A673 (cell line): ENCODE measurements at regions not wholly inside any gene's neighbourhood (a gene's known extent, or its start where the extent isn't known, plus 50 kb on each side); places are given as distances from the start of the nearest gene placed in this dataset.

Source experiments
- BruUV-seq: library from RNA; stranded (reverse); fragments of 400-500 nt; replicated peaks from 2 replicates; lab custom pipeline; 2021; lab: Mats Ljungman, UMichigan
- CTCF ChIA-PET: fragments of 300-600 bp; sonication (Branson Sonifier 250); formaldehyde crosslinking; loops from one replicate; lab custom pipeline; 2022; ENCODE audit warnings: antibody characterized with exemption; lab: Charles Lee
- POLR2A ChIA-PET: fragments of 300-600 bp; sonication (Branson Sonifier 250); formaldehyde crosslinking; loops from one replicate; lab custom pipeline; 2022; ENCODE audit warnings: antibody characterized with exemption; ENCODE audit not compliant: low non-redundant PET; lab: Charles Lee
- DNase-seq: peaks from one replicate; pipeline ENCODE4 v3.0.0-alpha.2; 2015; ENCODE audit warnings: low spot score
- H3K27ac ChIP-seq: fragments of 200-600 bp; sonication (generic); 2 replicates; pipeline ENCODE4 v1.5.1; 2016; ENCODE audit warnings: mixed run types, low read depth, mild to moderate bottlenecking, mixed read lengths, antibody characterized with exemption, low read length; ENCODE audit not compliant: poor library complexity, severe bottlenecking
- H3K27me3 ChIP-seq: fragments of 200-600 bp; sonication (generic); replicated peaks from 2 replicates; pipeline ENCODE4 v1.6.1; 2017; ENCODE audit warnings: mixed run types, low read depth, mild to moderate bottlenecking, mixed read lengths, antibody characterized with exemption, low read length; ENCODE audit not compliant: insufficient read depth, poor library complexity
- H3K36me3 ChIP-seq: fragments of 200-600 bp; sonication (generic); 2 replicates; pipeline ENCODE4 v1.6.1; 2016; ENCODE audit warnings: mixed run types, mild to moderate bottlenecking, mixed read lengths, antibody characterized with exemption, low read length; ENCODE audit not compliant: insufficient read depth, poor library complexity, severe bottlenecking
- H3K4me1 ChIP-seq: fragments of 200-600 bp; sonication (generic); 2 replicates; pipeline ENCODE4 v1.6.1; 2017; ENCODE audit warnings: mixed run types, mild to moderate bottlenecking, mixed read lengths, antibody characterized with exemption, low read length; ENCODE audit not compliant: insufficient read depth, poor library complexity, severe bottlenecking
- H3K4me3 ChIP-seq: fragments of 200-600 bp; sonication (generic); 2 replicates; pipeline ENCODE4 v1.5.1; 2016; ENCODE audit warnings: low read depth, mixed run types, mild to moderate bottlenecking, mixed read lengths, low read length; ENCODE audit not compliant: poor library complexity, severe bottlenecking
- H3K9me3 ChIP-seq: fragments of 200-600 bp; sonication (generic); 2 replicates; pipeline ENCODE4 v1.6.1; 2016; ENCODE audit warnings: mixed run types, low read depth, mild to moderate bottlenecking, mixed read lengths, antibody characterized with exemption, low read length; ENCODE audit not compliant: poor library complexity, severe bottlenecking
- EZH2 ChIP-seq: fragments of 200-600 bp; sonication (generic); IDR thresholded peaks from 2 replicates; pipeline ENCODE4 v1.6.1; 2017; ENCODE audit warnings: borderline replicate concordance, low read depth, mild to moderate bottlenecking, mixed read lengths, antibody characterized with exemption, low read length; ENCODE audit not compliant: poor library complexity, severe bottlenecking
- intact Hi-C: fragments of 100-400 bp; cut with micrococcal nuclease; formaldehyde crosslinking; loops from one replicate; pipeline ENCODE4 v1.10.0; 2022; ENCODE audit not compliant: unreplicated experiment
- TF ChIP-seq, protein P1 (sequence below): fragments of 300-800, 200-600 bp; sonication (generic); conservative IDR thresholded peaks from 2 replicates; pipeline ENCODE4 v1.5.1; 2017; ENCODE audit warnings: low read depth, mild to moderate bottlenecking, antibody characterized with exemption, low read length, moderate library complexity, mixed read lengths

DNA sequence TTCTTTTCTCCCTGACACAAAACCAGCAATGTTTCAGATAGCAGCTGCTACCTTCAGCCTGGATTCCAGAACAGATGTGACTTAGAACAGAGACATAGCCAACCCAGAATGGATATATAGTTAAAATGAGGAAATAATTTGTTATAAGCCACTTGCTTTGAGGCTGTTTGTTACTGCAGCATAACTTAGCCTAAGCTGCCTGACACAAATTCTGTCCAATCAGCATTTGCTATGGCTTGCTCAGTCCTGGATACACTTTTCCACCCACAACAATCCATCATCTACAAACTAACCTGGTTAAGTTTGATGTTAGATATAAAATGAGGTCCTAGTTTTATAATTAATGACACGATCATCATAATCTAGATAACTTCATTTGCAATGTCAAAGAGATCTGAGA, 480.4 kb downstream of the NR4A2 start:
- CTCF ChIA-PET: no interaction called here
- Histone ChIP-seq H3K36me3 (no peaks in the 10 kb centered on the region), H3K9me3 (no peaks in the 10 kb centered on the region), H3K4me3 (no peak overlapping the region), H3K4me1 (no peaks in the 10 kb centered on the region), H3K27me3 (no peaks in the 10 kb centered on the region), H3K27ac (no peak overlapping the region)
- intact Hi-C loops: no loop called here
- no TSS peak for BruUV-seq
- POLR2A ChIA-PET: no interaction called here
- TF ChIP-seq, protein P1, sequence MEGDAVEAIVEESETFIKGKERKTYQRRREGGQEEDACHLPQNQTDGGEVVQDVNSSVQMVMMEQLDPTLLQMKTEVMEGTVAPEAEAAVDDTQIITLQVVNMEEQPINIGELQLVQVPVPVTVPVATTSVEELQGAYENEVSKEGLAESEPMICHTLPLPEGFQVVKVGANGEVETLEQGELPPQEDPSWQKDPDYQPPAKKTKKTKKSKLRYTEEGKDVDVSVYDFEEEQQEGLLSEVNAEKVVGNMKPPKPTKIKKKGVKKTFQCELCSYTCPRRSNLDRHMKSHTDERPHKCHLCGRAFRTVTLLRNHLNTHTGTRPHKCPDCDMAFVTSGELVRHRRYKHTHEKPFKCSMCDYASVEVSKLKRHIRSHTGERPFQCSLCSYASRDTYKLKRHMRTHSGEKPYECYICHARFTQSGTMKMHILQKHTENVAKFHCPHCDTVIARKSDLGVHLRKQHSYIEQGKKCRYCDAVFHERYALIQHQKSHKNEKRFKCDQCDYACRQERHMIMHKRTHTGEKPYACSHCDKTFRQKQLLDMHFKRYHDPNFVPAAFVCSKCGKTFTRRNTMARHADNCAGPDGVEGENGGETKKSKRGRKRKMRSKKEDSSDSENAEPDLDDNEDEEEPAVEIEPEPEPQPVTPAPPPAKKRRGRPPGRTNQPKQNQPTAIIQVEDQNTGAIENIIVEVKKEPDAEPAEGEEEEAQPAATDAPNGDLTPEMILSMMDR: no peak
- TF ChIP-seq EZH2: no peak
- no peak for DNase-seq

DNA sequence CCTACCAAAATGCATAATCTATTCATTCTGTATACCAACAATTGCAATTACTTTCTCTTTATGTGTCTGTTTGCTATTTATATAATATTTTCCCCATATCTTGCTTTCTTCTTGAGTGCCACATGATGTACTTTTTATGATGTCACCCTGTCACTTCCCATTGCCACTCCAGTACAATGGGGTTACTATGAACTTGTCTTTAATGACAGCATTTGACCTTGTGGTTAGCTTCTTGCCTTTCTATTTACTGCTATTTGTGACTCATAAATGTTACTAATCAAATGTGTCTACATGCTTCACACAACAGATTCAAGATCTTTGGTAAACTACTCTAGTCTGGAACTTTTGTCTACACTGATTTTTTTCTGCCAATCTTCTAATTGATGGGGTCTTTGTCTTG, 486.3 kb downstream of the NR4A2 start:
- Histone ChIP-seq H3K9me3 (no peaks in the 10 kb centered on the region), H3K4me1 (no peaks in the 10 kb centered on the region), H3K27me3 (no peaks in the 10 kb centered on the region), H3K4me3 (no peak overlapping the region), H3K27ac (no peak overlapping the region), H3K36me3 (no peaks in the 10 kb centered on the region)
- no TSS peak for BruUV-seq
- ChIA-PET POLR2A (no interaction called here), CTCF (no interaction called here)
- intact Hi-C loops: no loop called here
- TF ChIP-seq, protein P1: no peak
- no peak for TF ChIP-seq EZH2
- DNase-seq: no peak

DNA sequence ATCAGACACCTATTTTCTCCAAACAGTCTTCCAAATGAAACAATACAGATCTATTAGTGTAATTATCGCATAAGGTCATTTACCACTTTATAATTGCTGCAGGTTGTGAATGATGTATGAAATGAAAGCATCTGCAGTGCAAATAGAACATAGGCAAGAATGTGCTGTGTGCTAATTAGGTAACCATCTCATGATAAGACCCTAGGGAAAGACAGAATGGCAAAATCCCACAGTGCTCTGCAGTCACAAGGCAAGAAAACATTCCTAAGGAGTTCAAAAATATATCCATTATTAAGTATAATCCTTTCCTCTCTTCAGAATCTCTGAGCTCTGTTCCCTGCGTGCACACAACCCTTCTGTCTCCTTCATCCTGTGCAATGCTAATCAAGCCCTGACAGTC, 488.1 kb downstream of the NR4A2 start:
- Histone ChIP-seq H3K4me3 (no peak overlapping the region), H3K9me3 (no peaks in the 10 kb centered on the region), H3K4me1 (no peaks in the 10 kb centered on the region), H3K27ac (no peak overlapping the region), H3K36me3 (no peaks in the 10 kb centered on the region), H3K27me3 (no peaks in the 10 kb centered on the region)
- BruUV-seq: no TSS peak
- intact Hi-C loops: no loop called here
- TF ChIP-seq EZH2: no peak
- TF ChIP-seq, protein P1: no peak
- ChIA-PET CTCF (no interaction called here), POLR2A (no interaction called here)
- no peak for DNase-seq
